BLaER1 (cell line): ENCODE measurements at regions not wholly inside any gene's neighbourhood (a gene's known extent, or its start where the extent isn't known, plus 50 kb on each side); places are given as distances from the start of the nearest gene placed in this dataset.
"Not testable (repeated sequence)": the region's sequence is repeated elsewhere in the genome, so short reads cannot be mapped to it uniquely, and the experiment has no call there.

Experiments used
- H3K27ac ChIP-seq: shearing (Covaris generic); formaldehyde crosslinking; 2 replicates; pipeline ENCODE4 v1.8.1; 2022
- H3K27me3 ChIP-seq: shearing (Covaris generic); formaldehyde crosslinking; 2 replicates; pipeline ENCODE4 v1.8.1; 2022
- H3K36me3 ChIP-seq: shearing (Covaris generic); formaldehyde crosslinking; 2 replicates; pipeline ENCODE4 v1.8.1; 2022
- H3K4me1 ChIP-seq: shearing (Covaris generic); formaldehyde crosslinking; 2 replicates; pipeline ENCODE4 v1.8.1; 2022
- H3K4me2 ChIP-seq: shearing (Covaris generic); formaldehyde crosslinking; 2 replicates; pipeline ENCODE4 v1.8.1; 2022
- H3K4me3 ChIP-seq: shearing (Covaris generic); formaldehyde crosslinking; 2 replicates; pipeline ENCODE4 v1.8.1; 2022
- H3K9ac ChIP-seq: shearing (Covaris generic); formaldehyde crosslinking; 2 replicates; pipeline ENCODE4 v1.8.1; 2022
- H3K9me3 ChIP-seq: shearing (Covaris generic); formaldehyde crosslinking; 2 replicates; pipeline ENCODE4 v1.8.1; 2022
- H4K20me1 ChIP-seq: shearing (Covaris generic); formaldehyde crosslinking; 2 replicates; pipeline ENCODE4 v1.8.1; 2022
- Cebpa-rat ChIP-seq: shearing (Covaris generic); IDR thresholded peaks from 2 replicates; pipeline ENCODE4 v1.8.1; 2022

- Histone ChIP-seq H3K36me3 (no peaks in the 10 kb centered on the region), H4K20me1 (no peaks in the 10 kb centered on the region), H3K4me2 (no peak overlapping the region), H3K4me3 (no peak overlapping the region), H3K27ac (no peak overlapping the region), H3K4me1 (no peaks in the 10 kb centered on the region), H3K9ac (no peak overlapping the region), H3K9me3 (no peaks in the 10 kb centered on the region), H3K27me3 (no peaks in the 10 kb centered on the region)
- TF ChIP-seq Cebpa-rat, result no peak
Measured at GRCh38 chr2:142827170-142827569, 50.3 kb upstream of the KYNU start.

GRCh38 chr2:142825861-142826260 is 51.6 kb upstream of the KYNU start:
- Histone ChIP-seq H3K4me3 (no peak overlapping the region), H4K20me1 (no peaks in the 10 kb centered on the region), H3K4me2 (no peak overlapping the region), H3K36me3 (no peaks in the 10 kb centered on the region), H3K27ac (no peak overlapping the region), H3K27me3 (no peaks in the 10 kb centered on the region), H3K4me1 (no peaks in the 10 kb centered on the region), H3K9ac (no peak overlapping the region), H3K9me3 (no peaks in the 10 kb centered on the region)
- TF ChIP-seq Cebpa-rat, result no peak

- Histone ChIP-seq H3K36me3 (no peaks in the 10 kb centered on the region), H3K9ac (no peak overlapping the region), H3K4me3 (no peak overlapping the region), H3K4me1 (no peaks in the 10 kb centered on the region), H4K20me1 (no peaks in the 10 kb centered on the region), H3K4me2 (no peak overlapping the region), H3K27me3 (no peaks in the 10 kb centered on the region), H3K9me3 (no peaks in the 10 kb centered on the region), H3K27ac (no peak overlapping the region)
- no peak for TF ChIP-seq Cebpa-rat
Measured at GRCh38 chr2:142824756-142825155, 52.7 kb upstream of the KYNU start.

GRCh38 chr2:142822190-142822589 is 55.3 kb upstream of the KYNU start:
- no peak overlapping the region for H3K4me3 ChIP-seq
- no peak for TF ChIP-seq Cebpa-rat
- no peaks in the 10 kb centered on the region for H3K9me3 ChIP-seq
- no peak overlapping the region for H3K27ac ChIP-seq
- no peaks in the 10 kb centered on the region for H3K27me3 ChIP-seq
- no peak overlapping the region for H3K4me2 ChIP-seq
- no peaks in the 10 kb centered on the region for H3K36me3 ChIP-seq
- H3K4me1 ChIP-seq, result no peaks in the 10 kb centered on the region
- no peaks in the 10 kb centered on the region for H4K20me1 ChIP-seq
- no peak overlapping the region for H3K9ac ChIP-seq

- H3K4me3 ChIP-seq, result no peak overlapping the region
- TF ChIP-seq Cebpa-rat, result no peak
- H3K27ac ChIP-seq, result no peak overlapping the region
- no peak overlapping the region for H3K9ac ChIP-seq
- no peaks in the 10 kb centered on the region for H3K4me1 ChIP-seq
- no peaks in the 10 kb centered on the region for H4K20me1 ChIP-seq
- H3K4me2 ChIP-seq, result no peak overlapping the region
- no peaks in the 10 kb centered on the region for H3K36me3 ChIP-seq
- no peaks in the 10 kb centered on the region for H3K9me3 ChIP-seq
- no peaks in the 10 kb centered on the region for H3K27me3 ChIP-seq
Measured at GRCh38 chr2:142819411-142819810, 58.1 kb upstream of the KYNU start.

DNA sequence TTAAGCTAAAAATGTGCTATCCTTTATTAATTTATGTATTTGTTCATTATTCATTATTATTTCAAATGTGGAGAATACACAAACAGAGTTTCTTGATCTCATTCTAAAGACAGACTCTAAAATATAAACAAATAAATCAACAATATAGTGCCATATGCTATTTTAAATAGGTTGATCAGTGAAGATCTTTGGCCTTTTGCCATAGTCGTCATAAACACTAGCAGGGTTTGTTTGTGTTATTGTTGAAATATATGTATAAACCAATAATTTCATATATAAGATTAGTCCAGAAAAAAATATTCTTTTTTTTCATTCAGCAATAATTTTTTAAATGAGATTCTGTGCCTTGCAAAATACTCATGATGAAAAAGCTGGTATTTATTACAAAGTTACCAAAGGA is 62.1 kb upstream of the KYNU start:
- H3K27me3 ChIP-seq, result no peaks in the 10 kb centered on the region
- H3K36me3 ChIP-seq, result no peaks in the 10 kb centered on the region
- no peaks in the 10 kb centered on the region for H3K4me1 ChIP-seq
- no peak for TF ChIP-seq Cebpa-rat
- no peak overlapping the region for H3K4me2 ChIP-seq
- no peak overlapping the region for H3K4me3 ChIP-seq
- no peak overlapping the region for H3K9ac ChIP-seq
- no peaks in the 10 kb centered on the region for H4K20me1 ChIP-seq
- no peak overlapping the region for H3K27ac ChIP-seq
- H3K9me3 ChIP-seq, result no peaks in the 10 kb centered on the region

DNA sequence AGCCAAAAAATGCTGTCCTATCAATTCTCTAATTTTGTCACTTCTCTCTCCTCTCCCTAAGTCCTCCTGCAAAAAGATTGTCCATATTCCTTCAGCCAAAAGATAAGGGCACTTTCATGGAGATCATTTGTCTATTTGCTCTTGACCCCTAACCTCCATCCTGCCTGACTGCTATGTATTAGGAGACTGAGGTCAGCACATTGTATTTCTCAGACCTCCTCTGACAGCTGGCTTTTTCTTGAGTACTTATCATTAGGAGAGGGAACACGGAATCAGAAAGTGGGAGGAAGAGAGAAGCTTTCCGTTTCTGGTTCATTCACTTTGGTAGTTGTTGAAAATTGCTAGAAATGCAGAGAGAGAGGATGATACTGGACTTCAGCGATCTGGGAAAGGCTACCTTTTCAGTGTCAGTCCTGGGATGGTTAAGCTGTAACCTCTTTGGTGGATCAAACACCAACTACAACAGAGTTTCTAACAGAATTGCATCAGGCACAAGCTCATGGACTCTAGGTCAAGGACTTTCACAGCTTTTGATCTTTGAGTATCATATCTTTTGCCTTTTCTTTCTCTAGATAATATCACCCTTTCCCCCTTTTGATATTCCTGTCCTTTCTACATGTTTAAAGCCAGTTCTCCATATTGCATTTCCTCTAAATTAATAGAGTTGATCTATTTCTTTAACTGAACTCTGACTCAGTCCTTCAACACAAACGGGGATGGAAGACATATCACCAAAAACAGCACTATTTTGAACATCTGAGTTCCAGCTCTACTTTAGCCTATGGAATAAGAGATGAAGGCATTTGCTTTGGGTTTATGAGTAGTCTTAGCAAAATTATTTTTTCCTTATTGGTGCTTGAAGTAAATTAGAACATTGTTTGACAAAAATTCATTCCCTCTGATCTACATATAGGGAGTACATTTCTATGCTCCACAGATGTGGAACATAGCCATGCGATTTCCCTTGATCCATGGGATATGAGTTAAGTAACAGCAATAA is 63.3 kb upstream of the KYNU start:
- Histone ChIP-seq H3K9me3 (no peaks in the 10 kb centered on the region), H3K4me3 (no peak overlapping the region), H3K4me1 (no peaks in the 10 kb centered on the region), H4K20me1 (no peaks in the 10 kb centered on the region), H3K27ac (no peak overlapping the region), H3K9ac (no peak overlapping the region), H3K27me3 (no peaks in the 10 kb centered on the region), H3K36me3 (no peaks in the 10 kb centered on the region), H3K4me2 (no peak overlapping the region)
- TF ChIP-seq Cebpa-rat, result no peak

DNA sequence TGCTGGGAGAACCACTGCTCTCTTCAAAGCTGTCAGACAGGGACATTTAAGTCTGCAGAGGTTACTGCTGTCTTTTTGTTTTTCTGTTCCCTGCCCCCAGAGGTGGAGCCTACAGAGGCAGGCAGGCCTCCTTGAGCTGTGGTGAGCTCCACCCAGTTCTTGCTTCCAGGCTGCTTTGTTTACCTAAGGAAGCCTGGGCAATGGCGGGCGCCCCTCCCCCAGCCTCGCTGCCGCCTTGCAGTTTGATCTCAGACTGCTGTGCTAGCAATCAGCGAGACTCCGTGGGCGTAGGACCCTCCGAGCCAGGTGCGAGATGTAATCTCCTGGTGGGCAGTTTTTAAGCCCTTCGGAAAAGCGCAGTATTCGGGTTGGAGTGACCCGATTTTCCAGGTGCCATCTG is 65.8 kb upstream of the KYNU start:
- H3K4me1 ChIP-seq, H3K9ac ChIP-seq, H3K4me2 ChIP-seq, H3K9me3 ChIP-seq, H3K27me3 ChIP-seq, H4K20me1 ChIP-seq, H3K4me3 ChIP-seq, H3K27ac ChIP-seq, H3K36me3 ChIP-seq: not testable (repeated sequence)

GRCh38 chr2:142805244-142805643 is 72.2 kb upstream of the KYNU start:
- Histone ChIP-seq H3K27ac (no peak overlapping the region), H3K4me3 (no peak overlapping the region), H3K4me1 (no peaks in the 10 kb centered on the region), H3K4me2 (no peak overlapping the region), H3K27me3 (no peaks in the 10 kb centered on the region), H4K20me1 (no peaks in the 10 kb centered on the region), H3K9me3 (no peaks in the 10 kb centered on the region), H3K36me3 (no peaks in the 10 kb centered on the region), H3K9ac (no peak overlapping the region)
- TF ChIP-seq Cebpa-rat, result no peak

- no peak for TF ChIP-seq Cebpa-rat
- H3K36me3 ChIP-seq, result no peaks in the 10 kb centered on the region
Measured at GRCh38 chr2:142803158-142803557, 74.3 kb upstream of the KYNU start.

More at GRCh38 chr2:142803158-142803557, 74.3 kb upstream of the KYNU start:
- no peak overlapping the region for H3K4me2 ChIP-seq
- no peaks in the 10 kb centered on the region for H3K9me3 ChIP-seq
- no peaks in the 10 kb centered on the region for H3K4me1 ChIP-seq
- no peaks in the 10 kb centered on the region for H3K27me3 ChIP-seq
- H3K4me3 ChIP-seq, result no peak overlapping the region
- H4K20me1 ChIP-seq, result no peaks in the 10 kb centered on the region
- no peak overlapping the region for H3K27ac ChIP-seq
- no peak overlapping the region for H3K9ac ChIP-seq
